GM11168 (cell line): ENCODE measurements at regions not wholly inside any gene's neighbourhood (a gene's known extent, or its start where the extent isn't known, plus 50 kb on each side); places are given as distances from the start of the nearest gene placed in this dataset.

Experiments used
- in situ Hi-C: fragments of 300-500 bp; cut with MboI; formaldehyde crosslinking; loops from one replicate; pipeline ENCODE4 v1.12.0; 2022; ENCODE audit warnings: low sequenced_read_pairs; ENCODE audit not compliant: unreplicated experiment

DNA sequence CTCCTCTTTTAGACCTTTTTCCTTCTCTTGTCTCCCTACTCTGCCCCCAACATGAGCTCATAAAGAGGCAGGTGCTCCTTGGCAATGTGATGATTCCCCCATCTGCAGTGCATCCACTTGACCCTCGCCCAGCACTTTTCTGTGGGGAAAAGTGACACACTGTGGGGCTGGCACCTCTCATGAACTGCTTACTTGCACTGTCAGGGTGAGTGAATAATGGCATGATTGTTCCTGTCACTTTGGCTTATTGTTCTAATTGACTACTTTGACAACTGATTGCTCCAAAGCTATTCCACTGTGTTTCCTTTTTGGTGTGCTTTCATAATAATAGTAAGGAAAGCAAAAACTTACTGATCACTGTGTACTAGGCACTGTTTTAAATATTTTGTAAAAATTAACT is 253.3 kb upstream of the SUCLG2 start:
- in situ Hi-C loops: no loop called here

- in situ Hi-C loops: no loop called here
These were observed 251.8 kb upstream of the SUCLG2 start for GRCh38 chr3:67906261-67906660.

DNA sequence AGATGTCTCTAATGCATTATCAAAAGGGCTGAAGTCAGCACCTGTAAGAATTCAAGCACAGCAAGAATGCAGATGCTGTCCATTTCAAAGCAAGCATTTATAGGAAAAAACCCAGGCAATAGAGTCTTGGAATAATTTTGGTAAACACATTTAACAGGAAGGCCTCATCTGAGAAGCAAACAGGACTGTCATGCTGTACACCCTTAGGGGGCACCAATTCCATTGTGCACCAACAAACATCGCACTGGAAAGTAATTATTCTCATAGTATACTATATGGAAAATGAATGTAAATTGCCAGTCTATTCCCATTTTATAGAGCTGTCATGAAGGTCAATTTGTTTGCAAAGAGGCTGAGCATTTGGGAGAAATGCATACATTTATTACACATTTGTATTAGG is 247.3 kb upstream of the SUCLG2 start:
- in situ Hi-C loops: no loop called here

DNA sequence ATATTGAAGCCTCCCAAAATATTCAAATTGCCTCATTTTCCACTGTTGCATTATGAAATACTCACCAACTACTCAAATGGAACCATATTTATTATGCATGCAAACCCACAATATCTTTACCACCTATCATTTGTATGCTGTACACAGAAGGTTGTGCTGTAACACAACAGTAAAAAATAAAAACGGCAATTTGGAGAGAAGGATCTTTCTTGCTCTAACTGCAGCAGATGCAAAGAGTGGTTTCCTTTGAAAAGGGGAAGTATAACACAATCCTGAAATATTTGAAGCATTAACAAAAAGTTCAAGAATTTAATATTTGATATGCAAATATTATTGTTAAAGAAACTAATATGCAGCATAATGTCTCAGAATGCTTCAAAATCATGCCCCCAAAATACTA is 244.5 kb upstream of the SUCLG2 start:
- in situ Hi-C loops: no loop called here

GRCh38 chr3:67897351-67898336 is 243.2 kb upstream of the SUCLG2 start:
- in situ Hi-C loops: no loop called here

GRCh38 chr3:67896130-67896529 is 241.7 kb upstream of the SUCLG2 start:
- in situ Hi-C loops: no loop called here

GRCh38 chr3:67894510-67894909 is 240.1 kb upstream of the SUCLG2 start:
- in situ Hi-C loops: no loop called here

DNA sequence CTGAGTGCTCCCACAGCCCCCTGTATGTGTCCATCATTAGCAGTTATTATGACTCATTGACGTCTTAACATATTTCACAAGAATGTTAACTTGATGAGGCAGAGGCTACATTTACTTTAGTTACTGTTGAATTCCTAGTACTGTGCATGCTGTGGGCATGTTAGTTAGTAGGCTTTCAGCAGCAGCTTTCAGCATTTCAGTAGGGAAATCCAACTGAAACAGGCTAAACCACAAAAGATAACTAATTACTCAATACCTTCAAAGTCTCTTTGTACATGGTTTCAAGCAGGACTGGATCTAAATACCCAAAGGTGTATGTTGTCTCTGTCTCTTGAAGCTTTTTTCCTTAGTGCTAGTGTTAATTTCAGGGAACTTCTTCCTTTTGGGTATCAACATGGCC is 229.9 kb upstream of the SUCLG2 start:
- in situ Hi-C loops: no loop called here

GRCh38 chr3:67883766-67884165 is 229.4 kb upstream of the SUCLG2 start:
- in situ Hi-C loops: no loop called here

GRCh38 chr3:67882981-67883380 is 228.6 kb upstream of the SUCLG2 start:
- in situ Hi-C loops: no loop called here

GRCh38 chr3:67876261-67876660 is 221.8 kb upstream of the SUCLG2 start:
- in situ Hi-C loops: no loop called here

GRCh38 chr3:67875858-67876257 is 221.4 kb upstream of the SUCLG2 start:
- in situ Hi-C loops: no loop called here

GRCh38 chr3:67875338-67875737 is 220.9 kb upstream of the SUCLG2 start:
- in situ Hi-C loops: no loop called here

GRCh38 chr3:67870477-67870876 is 216.1 kb upstream of the SUCLG2 start:
- in situ Hi-C loops: no loop called here

DNA sequence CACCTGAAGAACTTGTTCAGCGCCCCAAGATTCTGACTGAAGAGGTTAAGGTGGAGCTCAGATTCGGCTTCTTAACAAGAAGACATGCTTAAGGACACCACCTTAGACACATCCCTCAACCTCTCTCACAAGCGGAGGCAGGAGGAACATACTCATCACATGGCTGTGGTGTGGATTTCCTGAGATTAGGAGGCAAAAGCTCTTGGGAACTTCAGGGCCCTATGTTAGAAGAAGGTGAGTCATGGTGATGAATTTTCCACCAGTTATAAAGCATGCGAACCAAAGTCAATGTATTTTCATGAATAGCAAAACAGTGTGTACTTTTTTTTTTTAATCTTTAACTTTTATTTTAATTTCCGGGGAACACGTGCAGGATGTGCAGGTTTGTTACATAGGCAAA is 212.2 kb upstream of the SUCLG2 start:
- in situ Hi-C loops: no loop called here

DNA sequence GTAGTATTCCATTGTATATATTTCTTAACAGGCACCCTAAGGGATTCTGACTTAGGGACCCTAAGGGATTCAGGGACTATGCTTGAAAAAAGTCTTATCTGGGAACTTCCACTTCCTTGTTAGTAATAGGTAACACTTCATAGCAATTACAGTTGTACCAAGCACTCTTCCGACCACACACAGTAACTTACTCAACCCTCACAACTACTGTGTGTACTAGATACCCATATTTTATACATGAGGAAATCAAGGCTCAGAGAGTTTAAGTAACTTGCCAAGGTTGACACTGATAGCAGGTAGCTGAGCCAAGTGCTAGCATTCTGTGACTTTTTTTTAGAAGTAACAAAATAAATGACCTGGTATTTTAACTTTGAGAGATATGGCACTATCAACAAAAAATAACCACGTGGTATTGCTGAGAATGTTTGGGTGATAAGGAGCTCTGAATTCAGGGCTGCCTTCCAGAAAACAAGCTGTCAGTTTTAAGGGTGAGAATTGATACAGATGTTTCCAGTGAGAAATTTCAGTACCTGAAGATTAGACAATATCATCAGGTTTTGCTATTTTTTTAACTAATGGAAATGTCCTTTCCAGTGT is 210.3 kb upstream of the SUCLG2 start:
- in situ Hi-C loops: no loop called here

DNA sequence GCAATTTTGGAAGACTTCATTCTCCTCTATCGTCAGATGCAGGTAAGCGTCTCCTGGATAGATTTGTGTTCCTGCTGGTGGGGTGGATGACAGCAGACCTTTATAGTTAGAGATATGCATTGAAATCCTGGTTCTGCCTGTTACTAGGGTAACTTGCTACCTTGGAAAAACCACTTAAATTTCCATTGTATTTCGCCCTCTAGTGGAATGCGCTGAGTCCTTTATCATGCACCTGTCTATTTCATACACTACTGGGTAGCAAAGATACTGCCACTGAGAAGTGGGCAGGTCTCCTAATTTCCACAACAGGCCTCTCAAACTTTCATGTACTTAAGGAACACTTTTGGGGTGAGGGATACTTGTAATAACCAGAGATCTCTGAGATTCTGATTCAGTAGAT is 209.5 kb upstream of the SUCLG2 start:
- in situ Hi-C loops: no loop called here

- in situ Hi-C loops: no loop called here
These were observed 206.0 kb upstream of the SUCLG2 start for GRCh38 chr3:67860429-67860828.

GRCh38 chr3:67858492-67858891 is 204.1 kb upstream of the SUCLG2 start:
- in situ Hi-C loops: no loop called here

DNA sequence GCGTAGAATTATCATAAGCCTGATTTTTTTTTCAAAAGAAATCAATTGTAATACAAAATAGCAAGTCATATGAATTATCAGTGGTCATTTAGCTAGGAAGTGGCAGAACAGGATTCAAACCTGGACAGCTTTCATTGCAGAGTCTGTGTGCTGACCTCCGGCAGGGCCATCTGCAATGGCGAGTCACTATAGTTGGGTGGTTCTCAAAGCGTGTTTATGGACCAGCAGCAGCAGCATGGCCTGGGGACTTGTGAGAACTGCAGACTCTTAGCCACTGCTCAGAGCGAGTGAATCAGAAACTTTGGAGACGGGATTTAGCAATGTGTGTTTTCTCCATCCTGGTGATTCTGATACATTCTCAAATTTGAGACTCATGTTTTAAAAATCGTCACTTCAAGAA is 202.3 kb upstream of the SUCLG2 start:
- in situ Hi-C loops: no loop called here

DNA sequence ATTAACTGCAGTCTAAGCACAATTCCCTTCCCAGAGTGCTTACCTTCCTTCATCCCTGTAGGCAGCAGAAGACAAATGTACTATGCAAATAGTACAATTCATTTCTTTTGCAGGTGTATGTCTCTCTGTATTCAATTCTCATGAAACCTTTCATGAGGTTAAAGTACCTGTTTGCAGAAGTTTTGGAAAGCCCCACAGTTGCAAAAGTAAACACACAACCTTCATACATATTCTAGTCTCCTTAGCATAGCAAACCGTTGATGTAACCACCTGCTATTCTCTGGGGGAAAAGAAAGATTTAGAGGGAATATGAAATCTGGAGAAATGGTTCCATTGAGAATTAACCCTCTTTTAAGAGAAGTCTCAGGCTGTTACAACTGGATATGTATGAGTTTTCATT is 200.3 kb upstream of the SUCLG2 start:
- in situ Hi-C loops: no loop called here

DNA sequence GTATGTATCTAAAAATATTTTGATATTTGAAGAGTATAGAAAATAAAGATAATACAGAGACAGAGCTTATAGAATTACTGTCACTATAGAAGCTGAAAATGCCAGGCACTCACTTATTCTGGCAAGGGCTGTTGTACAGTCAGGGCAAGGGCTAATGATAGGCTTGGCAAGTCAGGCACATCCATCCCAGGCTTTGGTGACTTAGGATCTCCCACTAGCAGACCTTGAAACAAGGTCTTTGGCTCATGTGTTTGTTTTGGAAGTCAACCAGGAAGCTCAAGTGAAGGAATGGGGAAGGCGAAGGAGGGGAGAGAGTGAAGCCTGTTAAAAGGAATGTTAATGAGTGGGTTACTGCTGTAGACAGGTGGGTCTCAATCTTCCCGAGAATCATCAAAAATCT is 199.1 kb upstream of the SUCLG2 start:
- in situ Hi-C loops: no loop called here
